ENCODE measurements at regions not wholly inside any gene's neighbourhood (a gene's known extent, or its start where the extent isn't known, plus 50 kb on each side); places are given as distances from the start of the nearest gene placed in this dataset.

DNA sequence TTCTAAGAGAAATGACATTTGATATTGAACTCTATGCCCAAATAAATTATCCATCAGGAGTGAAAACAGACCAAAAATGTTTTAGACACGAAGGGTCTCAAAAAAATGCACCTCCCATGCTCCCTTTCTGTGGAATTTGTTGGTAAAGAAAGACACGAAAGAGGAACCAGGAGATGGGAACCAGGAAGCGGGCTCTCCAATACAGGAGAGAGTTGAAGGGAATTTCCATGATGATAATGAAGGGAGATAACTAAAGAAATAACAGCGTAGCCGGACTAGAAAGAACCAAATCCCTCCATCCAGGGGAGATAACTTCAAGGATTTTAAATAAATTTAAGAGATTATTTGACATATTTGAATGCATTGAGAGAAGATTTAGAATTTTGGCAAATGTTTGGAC lies 183.0 kb downstream of the DUSP6 start:
- TF ChIP-seq EZH2 (optimal IDR thresholded peaks at IDR 0.05; ENCODE audit: low read depth, low read length) (no peak), EZH2phosphoT487 (IDR thresholded peaks at IDR 0.05; ENCODE audit: low read length) (no peak)
- TF ChIP-seq, protein P1, sequence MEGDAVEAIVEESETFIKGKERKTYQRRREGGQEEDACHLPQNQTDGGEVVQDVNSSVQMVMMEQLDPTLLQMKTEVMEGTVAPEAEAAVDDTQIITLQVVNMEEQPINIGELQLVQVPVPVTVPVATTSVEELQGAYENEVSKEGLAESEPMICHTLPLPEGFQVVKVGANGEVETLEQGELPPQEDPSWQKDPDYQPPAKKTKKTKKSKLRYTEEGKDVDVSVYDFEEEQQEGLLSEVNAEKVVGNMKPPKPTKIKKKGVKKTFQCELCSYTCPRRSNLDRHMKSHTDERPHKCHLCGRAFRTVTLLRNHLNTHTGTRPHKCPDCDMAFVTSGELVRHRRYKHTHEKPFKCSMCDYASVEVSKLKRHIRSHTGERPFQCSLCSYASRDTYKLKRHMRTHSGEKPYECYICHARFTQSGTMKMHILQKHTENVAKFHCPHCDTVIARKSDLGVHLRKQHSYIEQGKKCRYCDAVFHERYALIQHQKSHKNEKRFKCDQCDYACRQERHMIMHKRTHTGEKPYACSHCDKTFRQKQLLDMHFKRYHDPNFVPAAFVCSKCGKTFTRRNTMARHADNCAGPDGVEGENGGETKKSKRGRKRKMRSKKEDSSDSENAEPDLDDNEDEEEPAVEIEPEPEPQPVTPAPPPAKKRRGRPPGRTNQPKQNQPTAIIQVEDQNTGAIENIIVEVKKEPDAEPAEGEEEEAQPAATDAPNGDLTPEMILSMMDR (IDR thresholded peaks at IDR 0.05; ENCODE audit: low read length) = no peak

Data from MM.1S (cell line).